Skin of body (tissue), 1 donor: ENCODE measurements at regions not wholly inside any gene's neighbourhood (a gene's known extent, or its start where the extent isn't known, plus 50 kb on each side); places are given as distances from the start of the nearest gene placed in this dataset.

ENCODE experiments used
- DNase-seq: peaks from one replicate; lab custom pipeline; 2025; lab: John Stamatoyannopoulos, UW

GRCh38 chr4:110675426-110675825 lies 52.5 kb upstream of the PITX2 start:
- DNase-seq, result peak; percentile 41

- DNase-seq, result no peak
These were observed 53.4 kb upstream of the PITX2 start for GRCh38 chr4:110676241-110676640.

- DNase-seq, result no peak
These were observed 55.8 kb upstream of the PITX2 start for GRCh38 chr4:110678517-110679227.

GRCh38 chr4:110680265-110680664 lies 57.4 kb upstream of the PITX2 start:
- no peak for DNase-seq

GRCh38 chr4:110681381-110681780 lies 58.5 kb upstream of the PITX2 start:
- DNase-seq, result no peak

- peak; percentile 53 for DNase-seq
These were observed 59.4 kb upstream of the PITX2 start for GRCh38 chr4:110682311-110682710.

- no peak for DNase-seq
These were observed 60.7 kb upstream of the PITX2 start for GRCh38 chr4:110683601-110684000.

- no peak for DNase-seq
These were observed 79.4 kb upstream of the PITX2 start for GRCh38 chr4:110702326-110702725.

GRCh38 chr4:110704748-110705439 lies 82.0 kb upstream of the PITX2 start:
- no peak for DNase-seq

- DNase-seq, result no peak
These were observed 82.5 kb upstream of the PITX2 start for GRCh38 chr4:110705440-110705782.

- no peak for DNase-seq
These were observed 87.2 kb upstream of the PITX2 start for GRCh38 chr4:110710070-110710469.

- DNase-seq, result no peak
These were observed 89.6 kb upstream of the PITX2 start for GRCh38 chr4:110712486-110712885.

GRCh38 chr4:110730318-110730717 lies 107.4 kb upstream of the PITX2 start:
- no peak for DNase-seq

GRCh38 chr4:110733901-110734300 lies 111.0 kb upstream of the PITX2 start:
- DNase-seq, result no peak

- DNase-seq, result no peak
These were observed 112.8 kb upstream of the PITX2 start for GRCh38 chr4:110735686-110736085.

GRCh38 chr4:110737931-110738330 lies 115.1 kb upstream of the PITX2 start:
- DNase-seq, result no peak

GRCh38 chr4:110742143-110742542 lies 119.3 kb upstream of the PITX2 start:
- no peak for DNase-seq

GRCh38 chr4:110748071-110748470 lies 125.2 kb upstream of the PITX2 start:
- no peak for DNase-seq

GRCh38 chr4:110751183-110751582 lies 128.3 kb upstream of the PITX2 start:
- DNase-seq, result no peak

GRCh38 chr4:110751986-110752385 lies 129.1 kb upstream of the PITX2 start:
- no peak for DNase-seq

- DNase-seq, result no peak
These were observed 130.6 kb upstream of the PITX2 start for GRCh38 chr4:110753466-110753865.

GRCh38 chr4:110754716-110755115 lies 131.8 kb upstream of the PITX2 start:
- DNase-seq, result no peak

- no peak for DNase-seq
These were observed 146.7 kb upstream of the PITX2 start for GRCh38 chr4:110769578-110769977.
